Endothelial cell of umbilical vein (primary cell): ENCODE measurements at regions not wholly inside any gene's neighbourhood (a gene's known extent, or its start where the extent isn't known, plus 50 kb on each side); places are given as distances from the start of the nearest gene placed in this dataset.

Experiments
- CTCF ChIP-seq, 2 donors: IDR thresholded peaks; 1 replicate in 1 of 2; 2 replicates in 1 of 2; pipeline ENCODE4 v1.5.1; 2011; ENCODE audit warnings: low read length in 2 of 2, mild to moderate bottlenecking in 2 of 2, moderate library complexity in 2 of 2, control low read depth in 1 of 2, inconsistent platforms in 1 of 2, low read depth in 1 of 2; ENCODE audit not compliant: insufficient read depth in 1 of 2; ENCODE audit errors: extremely low read depth in 1 of 2
- EZH2 ChIP-seq: IDR thresholded peaks from 2 replicates; pipeline ENCODE4 v1.6.1; 2012; ENCODE audit warnings: borderline replicate concordance, low read depth, mild to moderate bottlenecking, moderate library complexity, low read length, inconsistent platforms; ENCODE audit not compliant: severe bottlenecking
- FOS ChIP-seq: IDR thresholded peaks from 2 replicates; pipeline ENCODE4 v1.6.1; 2011; ENCODE audit warnings: mild to moderate bottlenecking, low read length, moderate library complexity, borderline replicate concordance; ENCODE audit not compliant: insufficient read depth
- JUN ChIP-seq: IDR thresholded peaks from 2 replicates; pipeline ENCODE4 v1.6.1; 2011; ENCODE audit warnings: borderline replicate concordance, low read depth; ENCODE audit not compliant: insufficient read length, insufficient read depth
- MAX ChIP-seq: IDR thresholded peaks from 2 replicates; pipeline ENCODE4 v1.6.1; 2011; ENCODE audit not compliant: insufficient read depth, insufficient read length
- MYC ChIP-seq: IDR thresholded peaks from one replicate; pipeline ENCODE4 v1.6.1; 2011; ENCODE audit warnings: mild to moderate bottlenecking, low read depth, low read length
- POLR2A ChIP-seq: IDR thresholded peaks from 2 replicates; pipeline ENCODE4 v1.6.1; 2012; ENCODE audit warnings: low read depth, mild to moderate bottlenecking, control low read depth, low read length
- POLR2AphosphoS5 ChIP-seq: IDR thresholded peaks from 2 replicates; pipeline ENCODE4 v1.6.1; 2012; ENCODE audit warnings: low read depth, mild to moderate bottlenecking, control low read depth, low read length, moderate library complexity; ENCODE audit not compliant: insufficient read depth

- no peak for TF ChIP-seq CTCF (IDR thresholded peaks at IDR 0.05; ENCODE audit: extremely low read depth in 1 of 2, insufficient read depth in 1 of 2, low read depth in 1 of 2, low read length in 2 of 2)
- TF ChIP-seq EZH2 = no peak
- TF ChIP-seq POLR2A = no peak
- TF ChIP-seq POLR2AphosphoS5 = no peak
- no peak for TF ChIP-seq MYC
- no peak for TF ChIP-seq FOS
- TF ChIP-seq MAX = no peak
- no peak for TF ChIP-seq JUN
Measured at GRCh38 chr5:54764102-54765090, 221.0 kb downstream of the ESM1 start.
